GM18508 (cell line): ENCODE measurements at regions not wholly inside any gene's neighbourhood (a gene's known extent, or its start where the extent isn't known, plus 50 kb on each side); places are given as distances from the start of the nearest gene placed in this dataset.
A peak's percentile ranks its signal among the peaks of the same experiment; 100 is the strongest.

Source experiments
- ATAC-seq: cut with Tn5 transposase; IDR thresholded peaks from one replicate; pipeline ENCODE4 v1.9.1; 2021; ENCODE audit warnings: moderate number of reproducible peaks; ENCODE audit not compliant: insufficient read depth, unreplicated experiment

DNA sequence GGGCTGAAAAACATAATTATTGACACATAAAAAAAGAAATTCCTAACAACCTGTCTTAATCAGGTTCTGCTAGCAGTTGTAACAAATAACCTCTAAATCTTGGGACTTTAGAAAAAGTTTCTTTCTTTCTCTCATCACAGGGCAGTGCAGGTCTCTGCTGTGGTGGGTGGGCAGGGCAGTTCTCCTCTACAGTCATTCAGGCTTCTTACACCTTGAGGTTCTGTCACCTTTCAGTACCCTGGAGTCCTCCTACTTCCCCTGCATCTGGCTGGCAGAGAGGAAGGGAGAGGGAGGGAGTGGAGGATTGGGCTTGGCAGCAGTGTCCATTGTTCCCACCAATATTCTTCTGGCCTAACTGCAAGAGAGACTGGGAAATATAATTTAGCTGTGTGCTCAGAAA lies 112.2 kb upstream of the ANKRD55 start:
- ATAC-seq = no peak

- no peak for ATAC-seq
Measured at GRCh38 chr5:56344594-56344993, 111.5 kb upstream of the ANKRD55 start.

DNA sequence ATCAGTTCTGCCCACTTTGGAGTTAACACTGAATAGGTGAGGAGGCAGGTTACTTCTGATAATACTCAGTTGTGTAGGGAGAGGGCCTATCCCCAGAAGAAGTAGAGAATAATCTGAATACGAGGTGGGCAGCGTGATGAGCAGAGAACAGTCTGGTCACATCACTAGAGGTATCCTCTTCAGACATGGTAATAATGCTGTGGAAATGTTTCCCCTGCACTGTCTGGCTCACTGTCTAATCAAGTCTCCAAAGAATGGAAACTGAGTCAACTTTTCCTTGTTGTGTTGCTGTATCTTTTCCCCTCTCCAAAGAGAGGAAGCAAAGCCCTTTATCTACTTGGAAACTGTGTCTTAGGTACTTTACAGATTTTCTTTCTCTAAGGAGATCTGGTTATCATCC lies 110.9 kb upstream of the ANKRD55 start:
- no peak for ATAC-seq

DNA sequence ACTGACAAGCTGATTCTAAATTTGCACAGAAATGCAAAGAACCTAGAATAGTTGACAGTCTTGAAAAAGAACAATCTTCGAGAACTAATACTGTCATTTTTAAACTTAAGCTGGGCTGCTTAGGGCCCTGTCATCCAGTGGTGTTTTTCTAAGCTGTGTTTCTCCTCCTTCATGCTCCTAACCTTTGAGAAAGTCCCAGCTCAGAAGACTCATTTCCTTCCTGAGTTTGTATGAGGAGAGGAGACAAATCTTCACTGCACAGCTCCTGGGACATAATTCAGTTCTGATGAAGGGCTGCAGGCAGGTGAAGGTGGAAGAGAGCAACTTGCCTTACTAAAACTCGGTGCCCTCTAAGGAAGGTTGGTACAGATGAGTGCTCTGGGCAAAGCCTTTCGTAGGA lies 109.5 kb upstream of the ANKRD55 start:
- ATAC-seq = no peak

DNA sequence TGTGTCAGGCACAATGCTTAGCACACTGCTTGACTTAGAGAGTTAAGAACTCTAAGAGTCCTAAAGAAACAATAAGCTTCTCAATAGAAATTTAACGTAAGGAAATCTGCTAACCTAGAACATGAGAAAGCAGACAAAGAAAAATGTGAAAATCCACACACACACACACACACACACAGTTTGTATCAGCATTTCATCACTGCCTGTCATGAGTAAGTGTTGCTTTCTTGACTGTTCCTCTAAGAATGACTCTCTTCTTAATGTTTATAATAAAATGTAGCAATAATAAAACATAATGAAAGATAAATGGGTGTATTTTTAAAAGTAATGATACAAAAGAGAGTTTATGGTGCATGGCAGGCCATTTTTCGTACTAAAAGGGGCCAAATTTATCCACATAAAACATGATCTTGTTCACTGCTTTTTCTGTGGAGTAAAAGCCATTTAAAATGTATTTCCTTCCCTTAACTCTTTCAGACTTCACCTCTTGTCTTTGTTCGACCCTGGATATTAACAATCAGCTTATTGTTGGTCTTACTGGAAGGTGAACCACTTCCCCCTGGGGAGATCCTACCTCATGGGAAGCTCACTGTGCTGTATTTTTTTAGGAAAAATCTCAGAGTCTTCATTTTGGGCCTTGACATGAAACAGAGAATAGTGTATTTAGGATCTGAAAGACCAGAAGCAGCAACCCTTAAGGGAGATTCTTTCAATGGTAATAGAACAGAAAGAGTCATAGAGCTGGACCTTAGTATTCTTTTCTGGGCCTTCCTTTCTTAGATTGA lies 107.3 kb upstream of the ANKRD55 start:
- ATAC-seq = no peak

- no peak for ATAC-seq
Measured at GRCh38 chr5:56339732-56340131, 106.6 kb upstream of the ANKRD55 start.

GRCh38 chr5:56337715-56338319 lies 104.7 kb upstream of the ANKRD55 start:
- ATAC-seq = no peak

GRCh38 chr5:56335212-56335611 lies 102.1 kb upstream of the ANKRD55 start:
- ATAC-seq = no peak

- ATAC-seq = no peak
Measured at GRCh38 chr5:56330806-56331205, 97.7 kb upstream of the ANKRD55 start.

DNA sequence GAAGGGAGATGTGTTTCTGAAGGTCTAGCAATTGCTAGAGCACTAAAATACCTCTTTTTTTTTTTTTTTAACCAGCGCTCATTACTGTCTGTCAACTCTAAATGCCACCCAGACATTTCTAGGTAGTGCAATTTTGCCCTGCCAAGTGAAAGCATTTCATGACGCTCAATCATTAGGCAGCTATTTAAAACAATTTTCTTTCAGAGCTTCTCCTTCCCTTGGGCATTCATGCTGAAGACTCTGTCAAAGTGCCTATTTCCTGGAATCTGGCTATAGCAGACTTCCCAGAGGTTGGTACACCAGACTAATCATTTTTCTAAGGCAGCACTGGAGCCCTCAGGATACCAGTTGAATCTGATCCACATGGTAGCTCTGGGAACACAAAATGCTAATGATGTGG lies 97.0 kb upstream of the ANKRD55 start:
- ATAC-seq = no peak

DNA sequence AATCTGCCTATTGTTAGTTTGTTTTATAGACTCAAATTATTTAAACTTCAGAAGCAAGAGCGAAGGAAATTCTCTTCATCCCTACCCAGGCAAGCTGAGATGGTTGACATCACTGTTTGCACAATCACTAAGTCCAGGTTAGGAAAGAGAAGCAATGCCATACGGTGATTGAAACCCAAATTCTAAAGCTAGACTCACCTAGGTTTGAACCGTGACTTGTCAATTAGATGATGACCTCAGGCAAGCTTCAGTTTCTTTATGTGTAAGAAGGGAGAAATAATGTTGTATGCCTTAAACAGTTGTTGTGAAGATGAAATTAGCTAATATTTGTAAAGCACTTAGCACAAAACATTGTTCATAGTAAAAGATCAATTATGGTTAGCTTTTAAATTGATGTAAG lies 96.5 kb upstream of the ANKRD55 start:
- ATAC-seq = peak; percentile 45

DNA sequence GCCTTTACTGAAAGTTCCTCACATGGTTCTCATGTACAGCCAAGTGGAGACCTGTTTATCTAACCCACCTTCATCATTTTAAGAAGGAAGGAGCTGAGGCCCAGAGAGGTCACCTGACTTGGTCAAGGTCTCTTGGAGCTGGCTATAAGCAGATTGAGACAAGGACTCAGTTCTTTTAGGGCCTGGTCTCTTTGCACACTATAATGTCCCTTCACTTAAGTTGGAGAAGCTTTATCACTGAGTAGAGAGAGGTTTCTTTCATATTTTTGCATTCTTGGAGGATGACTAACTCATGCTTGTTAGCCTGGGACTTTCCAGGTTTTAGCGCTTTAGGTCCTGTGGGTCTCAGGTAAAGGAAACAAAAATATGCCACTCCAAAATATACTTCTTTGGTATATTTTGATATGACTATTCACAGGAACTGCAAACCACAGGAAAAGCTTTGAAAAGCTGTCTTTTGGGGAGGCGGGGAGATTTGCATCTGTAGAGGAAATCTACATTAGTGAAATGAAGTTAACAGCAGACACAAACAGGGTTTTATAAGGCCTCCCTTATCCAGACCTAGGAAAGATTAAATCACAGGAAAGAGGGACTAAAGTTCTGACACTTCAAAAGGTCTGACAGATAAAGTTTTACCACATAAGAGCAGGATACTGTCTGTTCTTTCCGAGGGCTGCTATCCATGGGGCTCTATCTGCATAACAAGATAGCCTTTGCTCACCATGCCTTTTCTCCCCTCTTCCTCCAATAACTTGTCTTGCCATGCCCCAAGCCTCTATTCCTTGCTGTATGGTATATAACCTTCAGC lies 95.8 kb upstream of the ANKRD55 start:
- ATAC-seq = peak; percentile 49

DNA sequence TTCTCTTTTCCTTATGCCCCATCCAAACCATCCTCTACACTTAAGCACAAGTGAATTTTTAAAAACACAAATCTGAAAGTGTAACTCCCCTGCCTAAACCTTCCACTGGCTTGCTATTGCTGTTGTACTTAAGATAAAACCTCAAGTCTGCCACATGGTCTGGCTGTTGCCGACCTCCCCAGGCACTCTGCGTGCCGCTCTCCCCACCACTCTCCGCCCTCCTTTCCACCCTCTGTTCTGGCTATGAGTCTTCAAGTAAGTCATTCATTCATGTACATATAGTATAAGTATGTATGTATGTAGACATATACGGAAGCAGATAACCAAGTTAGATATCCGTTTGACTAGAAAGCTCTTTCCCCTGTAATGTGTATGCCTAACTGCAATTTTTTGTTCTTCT lies 94.7 kb upstream of the ANKRD55 start:
- peak; percentile 52 for ATAC-seq

- no peak for ATAC-seq
Measured at GRCh38 chr5:56326770-56327169, 93.6 kb upstream of the ANKRD55 start.

DNA sequence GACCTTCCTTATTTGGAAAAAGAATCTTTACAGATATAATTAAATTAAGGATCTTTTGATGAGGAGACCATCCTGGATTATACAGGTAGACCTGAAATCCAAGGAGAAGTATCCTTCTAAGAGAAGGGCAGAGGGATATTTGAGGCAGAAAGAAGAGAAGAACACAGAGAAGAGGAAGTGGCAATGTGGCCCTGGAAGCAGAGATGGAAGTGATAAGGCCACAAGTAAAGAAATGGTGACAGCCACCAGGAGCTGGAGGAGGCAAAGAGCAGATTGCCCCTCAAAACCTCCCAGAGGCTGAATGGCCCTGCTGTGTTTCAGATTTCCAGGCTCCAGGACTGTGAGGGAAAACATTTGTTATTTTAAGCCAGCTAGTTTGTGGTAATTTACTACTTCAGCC lies 93.0 kb upstream of the ANKRD55 start:
- no peak for ATAC-seq

DNA sequence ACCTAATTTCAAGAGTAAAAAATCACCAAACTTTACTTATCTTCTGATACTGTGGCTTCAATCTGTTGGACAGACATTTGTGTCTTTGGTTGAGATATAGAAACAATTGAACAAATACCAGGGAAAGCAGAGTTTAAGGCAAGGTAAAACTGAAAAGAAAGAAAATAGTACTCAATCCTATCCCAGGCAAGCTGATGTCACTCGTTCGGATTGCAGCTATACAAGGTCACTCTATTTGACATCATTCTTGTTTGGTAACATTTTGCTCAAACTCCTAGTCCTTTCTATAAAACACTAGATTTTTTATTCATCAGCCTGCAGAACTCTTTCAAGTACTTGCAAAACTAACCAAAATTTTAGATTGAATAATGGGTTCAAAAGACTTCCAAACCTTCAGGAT lies 91.9 kb upstream of the ANKRD55 start:
- no peak for ATAC-seq

DNA sequence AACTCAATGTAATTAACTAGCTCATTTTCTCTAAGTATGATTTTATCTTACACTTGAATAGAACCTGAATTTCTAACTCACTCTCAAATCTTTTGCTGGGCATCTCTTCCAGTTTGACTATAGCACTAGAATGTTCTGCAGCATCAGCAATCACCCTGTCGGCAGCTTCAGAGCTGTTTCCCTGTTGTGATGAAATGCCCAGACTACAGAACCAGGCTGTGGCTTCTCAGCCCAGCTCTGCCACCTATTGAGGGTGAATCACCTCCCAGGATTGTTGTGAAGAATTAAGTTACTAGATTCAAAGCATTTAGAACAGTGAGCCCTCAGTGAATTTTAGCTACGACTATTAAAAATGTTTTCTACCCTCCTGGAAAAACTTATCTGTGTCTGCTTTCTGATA lies 90.4 kb upstream of the ANKRD55 start:
- ATAC-seq = no peak

- no peak for ATAC-seq
Measured at GRCh38 chr5:56322592-56322991, 89.5 kb upstream of the ANKRD55 start.

- ATAC-seq = no peak
Measured at GRCh38 chr5:56321236-56321881, 88.2 kb upstream of the ANKRD55 start.

DNA sequence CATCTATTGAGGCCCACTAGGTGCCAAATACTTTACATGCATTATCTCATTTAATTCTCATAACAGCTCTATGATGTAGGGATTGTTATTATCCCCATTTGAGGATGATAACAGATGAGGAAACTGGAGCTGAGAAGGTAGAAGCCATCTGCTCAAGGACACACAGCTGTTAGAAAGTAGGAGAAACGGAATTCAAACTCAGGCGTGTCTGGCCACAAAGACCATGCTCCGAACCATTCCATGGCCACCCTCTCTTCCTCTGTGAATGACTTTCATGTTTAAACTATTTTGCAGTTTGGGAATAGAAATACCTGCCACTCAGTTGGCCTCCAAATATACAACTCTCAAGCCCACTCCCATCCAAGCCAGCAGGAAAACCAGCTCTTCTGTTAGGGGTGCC lies 87.6 kb upstream of the ANKRD55 start:
- no peak for ATAC-seq
